ENCODE measurements at regions not wholly inside any gene's neighbourhood (a gene's known extent, or its start where the extent isn't known, plus 50 kb on each side); places are given as distances from the start of the nearest gene placed in this dataset.

DNA sequence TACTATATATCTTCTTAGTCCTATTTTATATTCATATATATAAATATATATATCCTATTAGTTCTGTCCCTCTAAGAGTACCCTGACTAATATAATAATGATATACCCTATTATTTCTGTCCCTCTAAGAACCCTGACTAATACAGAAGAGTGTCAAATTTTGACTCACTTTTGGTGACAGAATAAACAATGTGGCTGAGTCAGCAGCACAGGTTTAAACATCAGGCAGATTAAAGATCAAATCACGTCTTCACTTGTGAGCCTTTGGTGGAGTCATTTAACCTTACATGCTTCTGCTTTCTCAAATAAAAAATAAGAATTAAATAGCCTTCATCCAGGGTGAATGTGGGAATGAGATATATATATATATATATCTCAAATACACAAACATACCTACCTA lies 615.9 kb upstream of the GCFC2 start:
- H3K4me3 ChIP-seq (ENCODE audit: low read depth in 1 of 2, low read length in 2 of 2): no peak overlapping the region
- H3K79me2 ChIP-seq (ENCODE audit: insufficient read depth, low read length): no peaks in the 10 kb centered on the region
- H3K36me3 ChIP-seq (ENCODE audit: insufficient read depth, low read length): no peaks in the 10 kb centered on the region
- H4K20me1 ChIP-seq (ENCODE audit: insufficient read depth, low read length): no peaks in the 10 kb centered on the region
- H3K9ac ChIP-seq (ENCODE audit: low read depth, low read length): no peak overlapping the region
- H3K9me3 ChIP-seq (ENCODE audit: insufficient read depth, low read length, severe bottlenecking): no peaks in the 10 kb centered on the region
- no peak for TF ChIP-seq EZH2 (IDR thresholded peaks at IDR 0.05; ENCODE audit: borderline replicate concordance, low read depth, low read length, severe bottlenecking)
- TF ChIP-seq, protein P1, sequence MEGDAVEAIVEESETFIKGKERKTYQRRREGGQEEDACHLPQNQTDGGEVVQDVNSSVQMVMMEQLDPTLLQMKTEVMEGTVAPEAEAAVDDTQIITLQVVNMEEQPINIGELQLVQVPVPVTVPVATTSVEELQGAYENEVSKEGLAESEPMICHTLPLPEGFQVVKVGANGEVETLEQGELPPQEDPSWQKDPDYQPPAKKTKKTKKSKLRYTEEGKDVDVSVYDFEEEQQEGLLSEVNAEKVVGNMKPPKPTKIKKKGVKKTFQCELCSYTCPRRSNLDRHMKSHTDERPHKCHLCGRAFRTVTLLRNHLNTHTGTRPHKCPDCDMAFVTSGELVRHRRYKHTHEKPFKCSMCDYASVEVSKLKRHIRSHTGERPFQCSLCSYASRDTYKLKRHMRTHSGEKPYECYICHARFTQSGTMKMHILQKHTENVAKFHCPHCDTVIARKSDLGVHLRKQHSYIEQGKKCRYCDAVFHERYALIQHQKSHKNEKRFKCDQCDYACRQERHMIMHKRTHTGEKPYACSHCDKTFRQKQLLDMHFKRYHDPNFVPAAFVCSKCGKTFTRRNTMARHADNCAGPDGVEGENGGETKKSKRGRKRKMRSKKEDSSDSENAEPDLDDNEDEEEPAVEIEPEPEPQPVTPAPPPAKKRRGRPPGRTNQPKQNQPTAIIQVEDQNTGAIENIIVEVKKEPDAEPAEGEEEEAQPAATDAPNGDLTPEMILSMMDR (IDR thresholded peaks at IDR 0.05; ENCODE audit: borderline replicate concordance, extremely low read depth, low read length, poor library complexity, severe bottlenecking): no peak
- ATAC-seq (ENCODE audit: insufficient read depth, low read depth) (no peak), DNase-seq (no peak)
- no peaks in the 10 kb centered on the region for H3K4me1 ChIP-seq (ENCODE audit: insufficient read depth, low read length)
- no peak overlapping the region for H3K27ac ChIP-seq (ENCODE audit: low read length)
- no peaks in the 10 kb centered on the region for H3K27me3 ChIP-seq (ENCODE audit: insufficient read depth, low read length, poor library complexity)
- no peak overlapping the region for H2AFZ ChIP-seq (ENCODE audit: low read depth, low read length)
- H3K4me2 ChIP-seq (ENCODE audit: insufficient read depth, low read length): no peak overlapping the region

DNA sequence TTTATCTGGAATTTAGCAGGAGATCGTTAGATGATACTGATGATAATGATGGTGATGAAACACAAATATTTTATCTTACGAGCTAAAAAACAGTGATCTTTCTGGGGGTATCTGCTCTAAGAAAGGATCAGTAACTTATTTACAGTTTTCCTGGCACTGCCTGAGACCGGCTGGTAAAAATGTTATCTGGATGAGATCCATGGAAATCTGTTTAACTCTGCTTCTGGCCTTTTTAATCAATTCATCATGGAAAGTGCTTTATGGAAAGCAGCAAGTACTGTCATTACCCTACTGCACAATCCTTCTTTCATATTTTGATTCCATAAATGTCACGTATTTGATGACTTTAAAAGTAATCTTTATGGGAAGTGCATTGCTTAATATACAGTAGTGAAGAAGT lies 612.7 kb upstream of the GCFC2 start:
- Histone ChIP-seq H3K27me3 (ENCODE audit: insufficient read depth, low read length, poor library complexity) (no peaks in the 10 kb centered on the region), H2AFZ (ENCODE audit: low read depth, low read length) (no peak overlapping the region), H4K20me1 (ENCODE audit: insufficient read depth, low read length) (no peaks in the 10 kb centered on the region), H3K36me3 (ENCODE audit: insufficient read depth, low read length) (no peaks in the 10 kb centered on the region), H3K4me1 (ENCODE audit: insufficient read depth, low read length) (no peaks in the 10 kb centered on the region), H3K4me3 (ENCODE audit: low read depth in 1 of 2, low read length in 2 of 2) (no peak overlapping the region), H3K4me2 (ENCODE audit: insufficient read depth, low read length) (no peak overlapping the region), H3K9ac (ENCODE audit: low read depth, low read length) (no peak overlapping the region), H3K9me3 (ENCODE audit: insufficient read depth, low read length, severe bottlenecking) (no peaks in the 10 kb centered on the region), H3K79me2 (ENCODE audit: insufficient read depth, low read length) (no peaks in the 10 kb centered on the region), H3K27ac (ENCODE audit: low read length) (no peak overlapping the region)
- ATAC-seq (ENCODE audit: insufficient read depth, low read depth) (no peak), DNase-seq (no peak)
- TF ChIP-seq EZH2 (IDR thresholded peaks at IDR 0.05; ENCODE audit: borderline replicate concordance, low read depth, low read length, severe bottlenecking): no peak
- TF ChIP-seq, protein P1 (IDR thresholded peaks at IDR 0.05; ENCODE audit: borderline replicate concordance, extremely low read depth, low read length, poor library complexity, severe bottlenecking): no peak

GRCh38 chr2:76320716-76321115 lies 610.0 kb upstream of the GCFC2 start:
- H3K27ac ChIP-seq (ENCODE audit: low read length): no peak overlapping the region
- no peak for ATAC-seq (ENCODE audit: insufficient read depth, low read depth)

More at GRCh38 chr2:76320716-76321115, 610.0 kb upstream of the GCFC2 start:
- Histone ChIP-seq H3K4me3 (ENCODE audit: low read depth in 1 of 2, low read length in 2 of 2) (no peak overlapping the region), H3K36me3 (ENCODE audit: insufficient read depth, low read length) (no peaks in the 10 kb centered on the region), H3K27me3 (ENCODE audit: insufficient read depth, low read length, poor library complexity) (no peaks in the 10 kb centered on the region), H4K20me1 (ENCODE audit: insufficient read depth, low read length) (no peaks in the 10 kb centered on the region), H3K9me3 (ENCODE audit: insufficient read depth, low read length, severe bottlenecking) (no peaks in the 10 kb centered on the region), H3K4me1 (ENCODE audit: insufficient read depth, low read length) (no peaks in the 10 kb centered on the region), H2AFZ (ENCODE audit: low read depth, low read length) (no peak overlapping the region), H3K9ac (ENCODE audit: low read depth, low read length) (no peak overlapping the region), H3K4me2 (ENCODE audit: insufficient read depth, low read length) (no peak overlapping the region), H3K79me2 (ENCODE audit: insufficient read depth, low read length) (no peaks in the 10 kb centered on the region)
- DNase-seq: no peak
- TF ChIP-seq, protein P1 (IDR thresholded peaks at IDR 0.05; ENCODE audit: borderline replicate concordance, extremely low read depth, low read length, poor library complexity, severe bottlenecking): no peak
- TF ChIP-seq EZH2 (IDR thresholded peaks at IDR 0.05; ENCODE audit: borderline replicate concordance, low read depth, low read length, severe bottlenecking): no peak
